HUES64 (cell line): ENCODE measurements at regions not wholly inside any gene's neighbourhood (a gene's known extent, or its start where the extent isn't known, plus 50 kb on each side); places are given as distances from the start of the nearest gene placed in this dataset.
"Not testable (repeated sequence)": the region's sequence is repeated elsewhere in the genome, so short reads cannot be mapped to it uniquely, and the experiment has no call there.

Experiments
- H3K27ac ChIP-seq: 2 replicates; pipeline ENCODE4 v1.7.0; 2013; ENCODE audit warnings: low read depth, low read length, inconsistent platforms
- H3K27me3 ChIP-seq: 2 replicates; pipeline ENCODE4 v1.6.1; 2013; ENCODE audit warnings: mild to moderate bottlenecking, low read length; ENCODE audit not compliant: insufficient read depth
- H3K36me3 ChIP-seq: 2 replicates; pipeline ENCODE4 v1.6.1; 2013; ENCODE audit warnings: mild to moderate bottlenecking, low read length; ENCODE audit not compliant: insufficient read depth
- H3K4me1 ChIP-seq: 2 replicates; pipeline ENCODE4 v1.6.1; 2013; ENCODE audit warnings: mild to moderate bottlenecking, low read length, moderate library complexity; ENCODE audit not compliant: insufficient read depth
- H3K4me3 ChIP-seq: 2 replicates; pipeline ENCODE4 v1.5.1; 2013; ENCODE audit warnings: mild to moderate bottlenecking, low read length, moderate library complexity
- H3K9ac ChIP-seq: 2 replicates; pipeline ENCODE4 v1.6.1; 2013; ENCODE audit warnings: mild to moderate bottlenecking, low read depth, low read length
- H3K9me3 ChIP-seq: 2 replicates; pipeline ENCODE4 v1.6.1; 2013; ENCODE audit warnings: low read depth, low read length; ENCODE audit not compliant: insufficient read depth
- WGBS: fragments of 150-250, 120-280 bp; methylation state at CpG from one replicate; pipeline ENCODE4 v1.1.7; 2013; ENCODE audit warnings: missing lambda C conversion rate; 5-methylcytosine and 5-hydroxymethylcytosine counted together

GRCh38 chr16:86882586-86883280 lies 304.4 kb downstream of the FOXL1 start:
- whole genome bisulfite sequencing: 72% methylated on average over 6 of the region's 6 CpGs
- 0 out of 2 replicates have a peak, but pooled peaks cover 5% of the 10 kb centered on the region for H3K4me1 ChIP-seq

GRCh38 chr16:86883583-86884389 lies 305.4 kb downstream of the FOXL1 start:
- no peaks in the 10 kb centered on the region for H3K36me3 ChIP-seq
- no peak overlapping the region for H3K9ac ChIP-seq
- 0 out of 2 replicates have a peak, but pooled peaks cover 5% of the 10 kb centered on the region for H3K4me1 ChIP-seq
- no peaks in the 10 kb centered on the region for H3K9me3 ChIP-seq
- no peak overlapping the region for H3K27ac ChIP-seq
- H3K4me3 ChIP-seq: no peak overlapping the region
- 47% methylated on average over 14 of the region's 14 CpGs for WGBS
- H3K27me3 ChIP-seq: no peaks in the 10 kb centered on the region

More at GRCh38 chr16:86882586-86883280, 304.4 kb downstream of the FOXL1 start:
- no peak overlapping the region for H3K4me3 ChIP-seq
- no peaks in the 10 kb centered on the region for H3K27me3 ChIP-seq
- H3K27ac ChIP-seq: no peak overlapping the region
- no peak overlapping the region for H3K9ac ChIP-seq
- H3K36me3 ChIP-seq: no peaks in the 10 kb centered on the region
- H3K9me3 ChIP-seq: no peaks in the 10 kb centered on the region

- H3K27me3 ChIP-seq: no peaks in the 10 kb centered on the region
- no peaks in the 10 kb centered on the region for H3K36me3 ChIP-seq
- no peak overlapping the region for H3K9ac ChIP-seq
- H3K4me3 ChIP-seq: no peak overlapping the region
- WGBS: 56% methylated on average over 4 of the region's 4 CpGs
- 0 out of 2 replicates have a peak, but pooled peaks cover 5% of the 10 kb centered on the region for H3K4me1 ChIP-seq
- no peaks in the 10 kb centered on the region for H3K9me3 ChIP-seq
- no peak overlapping the region for H3K27ac ChIP-seq
These were observed 306.0 kb downstream of the FOXL1 start for GRCh38 chr16:86884390-86884650.

GRCh38 chr16:86885139-86885538 lies 306.8 kb downstream of the FOXL1 start:
- Histone ChIP-seq H3K36me3 (no peaks in the 10 kb centered on the region), H3K9ac (no peak overlapping the region), H3K27me3 (no peaks in the 10 kb centered on the region), H3K9me3 (no peaks in the 10 kb centered on the region), H3K27ac (no peak overlapping the region), H3K4me1 (0 out of 2 replicates have a peak, but pooled peaks cover 5% of the 10 kb centered on the region), H3K4me3 (no peak overlapping the region)
- 88% methylated on average over 6 of the region's 6 CpGs for WGBS

- Histone ChIP-seq H3K4me3 (no peak overlapping the region), H3K9me3 (no peaks in the 10 kb centered on the region), H3K9ac (no peak overlapping the region), H3K27ac (no peak overlapping the region), H3K4me1 (0 out of 2 replicates have a peak, but pooled peaks cover 5% of the 10 kb centered on the region), H3K36me3 (no peaks in the 10 kb centered on the region), H3K27me3 (no peaks in the 10 kb centered on the region)
- 50% methylated on average over 1 of the region's 1 CpG for WGBS
These were observed 308.3 kb downstream of the FOXL1 start for GRCh38 chr16:86886651-86887050.

- Histone ChIP-seq H3K4me3 (no peak overlapping the region), H3K27ac (no peak overlapping the region), H3K36me3 (no peaks in the 10 kb centered on the region), H3K27me3 (no peaks in the 10 kb centered on the region), H3K9ac (no peak overlapping the region), H3K4me1 (0 out of 2 replicates have a peak, but pooled peaks cover 5% of the 10 kb centered on the region), H3K9me3 (no peaks in the 10 kb centered on the region)
- 86% methylated on average over 8 of the region's 8 CpGs for WGBS
These were observed 309.1 kb downstream of the FOXL1 start for GRCh38 chr16:86887416-86887815.

- H3K9ac ChIP-seq: no peak overlapping the region
- H3K4me1 ChIP-seq: 0 out of 2 replicates have a peak, but pooled peaks cover 5% of the 10 kb centered on the region
- no peaks in the 10 kb centered on the region for H3K27me3 ChIP-seq
- H3K4me3 ChIP-seq: no peak overlapping the region
- 79% methylated on average over 2 of the region's 4 CpGs for WGBS
- H3K9me3 ChIP-seq: no peaks in the 10 kb centered on the region
- H3K27ac ChIP-seq: no peak overlapping the region
- H3K36me3 ChIP-seq: no peaks in the 10 kb centered on the region
These were observed 310.1 kb downstream of the FOXL1 start for GRCh38 chr16:86888231-86889053.

- H3K27ac ChIP-seq, H3K4me3 ChIP-seq, H3K9me3 ChIP-seq, H3K36me3 ChIP-seq, H3K9ac ChIP-seq, H3K4me1 ChIP-seq, H3K27me3 ChIP-seq: not testable (repeated sequence)
- 88% methylated on average over 1 of the region's 1 CpG for WGBS
These were observed 310.7 kb downstream of the FOXL1 start for GRCh38 chr16:86889054-86889366.

GRCh38 chr16:86889974-86890373 lies 311.6 kb downstream of the FOXL1 start:
- H3K4me1 ChIP-seq: no peaks in the 10 kb centered on the region
- H3K9ac ChIP-seq: no peak overlapping the region
- no peak overlapping the region for H3K4me3 ChIP-seq
- no peaks in the 10 kb centered on the region for H3K9me3 ChIP-seq
- H3K36me3 ChIP-seq: no peaks in the 10 kb centered on the region
- no peak overlapping the region for H3K27ac ChIP-seq
- WGBS: 97% methylated on average over 3 of the region's 3 CpGs
- H3K27me3 ChIP-seq: no peaks in the 10 kb centered on the region

- no peak overlapping the region for H3K27ac ChIP-seq
- no peaks in the 10 kb centered on the region for H3K36me3 ChIP-seq
- H3K4me3 ChIP-seq: no peak overlapping the region
- H3K9me3 ChIP-seq: no peaks in the 10 kb centered on the region
- 95% methylated on average over 7 of the region's 7 CpGs for WGBS
- peaks cover 3% of the 10 kb centered on the region; the same call in 1 of the 2 replicates for H3K4me1 ChIP-seq
- H3K27me3 ChIP-seq: no peaks in the 10 kb centered on the region
- no peak overlapping the region for H3K9ac ChIP-seq
These were observed 312.8 kb downstream of the FOXL1 start for GRCh38 chr16:86891121-86891520.

- Histone ChIP-seq H3K9ac (no peak overlapping the region), H3K27ac (no peak overlapping the region), H3K4me3 (no peak overlapping the region), H3K36me3 (no peaks in the 10 kb centered on the region), H3K4me1 (peaks cover 3% of the 10 kb centered on the region; the same call in 1 of the 2 replicates), H3K9me3 (no peaks in the 10 kb centered on the region), H3K27me3 (no peaks in the 10 kb centered on the region)
- WGBS: 93% methylated on average over 12 of the region's 12 CpGs
These were observed 313.3 kb downstream of the FOXL1 start for GRCh38 chr16:86891631-86892030.
